SK-N-SH (cell line): ENCODE measurements at regions not wholly inside any gene's neighbourhood (a gene's known extent, or its start where the extent isn't known, plus 50 kb on each side); places are given as distances from the start of the nearest gene placed in this dataset.

Source experiments
- CTCF ChIA-PET: fragments of 300-600, 350-600 bp; formaldehyde crosslinking; extraction: SDS; loops from one replicate; lab custom pipeline; 2021; lab: Yijun Ruan, JAX
- POLR2A ChIA-PET: fragments of 350-600 bp; sonication (Branson Sonifier 250); formaldehyde crosslinking; extraction: SDS; loops from one replicate; lab custom pipeline; 2020; ENCODE audit warnings: antibody characterized with exemption, inconsistent platforms; lab: Yijun Ruan, JAX
- DNase-seq: peaks from one replicate; pipeline ENCODE4 v3.0.0; 2012
- H2AFZ ChIP-seq: fragments of 200-600 bp; sonication (generic); 2 replicates; pipeline ENCODE4 v1.8.1; 2016; ENCODE audit warnings: antibody characterized with exemption, mild to moderate bottlenecking, low read depth
- H3F3A ChIP-seq: fragments of 200-600 bp; sonication (generic); replicated peaks from 2 replicates; pipeline ENCODE3; 2016; ENCODE audit warnings: antibody characterized with exemption, mild to moderate bottlenecking; ENCODE audit not compliant: insufficient read depth
- H3K27ac ChIP-seq, 2 experiments: fragments of 200-500 bp in 1 of 2; fragments of 200-600 bp in 1 of 2; sonication (Bioruptor generic) in 1 of 2; sonication (generic), shearing (Covaris generic) in 1 of 2; 2 replicates each; pipeline versions ENCODE4 v1.5.1 to v1.6.1; 2014 to 2016; ENCODE audit warnings: low read depth in 2 of 2, inconsistent platforms in 1 of 2, low read length in 1 of 2, mild to moderate bottlenecking in 1 of 2, mixed read lengths in 1 of 2
- H3K27me3 ChIP-seq: fragments of 200-600 bp; sonication (generic), shearing (Covaris generic); 2 replicates; pipeline ENCODE4 v1.6.1; 2016; ENCODE audit warnings: mixed run types; ENCODE audit not compliant: insufficient read depth
- H3K36me3 ChIP-seq, 2 experiments: fragments of 200-500 bp in 1 of 2; fragments of 200-600 bp in 1 of 2; sonication (Bioruptor generic) in 1 of 2; sonication (generic) in 1 of 2; replicated peaks in 1 of 2; 2 replicates each; pipeline versions ENCODE3 to v1.5.1; 2014 to 2016; ENCODE audit warnings: low read length in 1 of 2, mild to moderate bottlenecking in 1 of 2; ENCODE audit not compliant: insufficient read depth in 2 of 2, control insufficient read depth in 1 of 2
- H3K4me1 ChIP-seq, 2 experiments: fragments of 200-500 bp in 1 of 2; fragments of 200-600 bp in 1 of 2; sonication (Bioruptor generic) in 1 of 2; sonication (generic), shearing (Covaris generic) in 1 of 2; 2 replicates each; pipeline versions ENCODE4 v1.5.1 to v1.6.1; 2014 to 2016; ENCODE audit warnings: low read depth in 1 of 2, low read length in 1 of 2, mixed run types in 1 of 2; ENCODE audit not compliant: insufficient read depth in 2 of 2, control insufficient read depth in 1 of 2
- H3K4me2 ChIP-seq: fragments of 200-600 bp; sonication (generic), shearing (Covaris generic); 2 replicates; pipeline ENCODE4 v1.6.1; 2017; ENCODE audit warnings: mixed run types
- H3K4me3 ChIP-seq, 2 experiments: fragments of 200-500 bp in 1 of 2; fragments of 200-600 bp in 1 of 2; sonication (Bioruptor generic) in 1 of 2; sonication (generic), shearing (Covaris generic) in 1 of 2; 2 replicates each; pipeline versions ENCODE4 v1.5.1 to v1.8.1; 2014 to 2016; ENCODE audit warnings: low read depth in 2 of 2, inconsistent platforms in 1 of 2, low read length in 1 of 2, mild to moderate bottlenecking in 1 of 2, mixed read lengths in 1 of 2, moderate library complexity in 1 of 2
- H3K79me2 ChIP-seq: fragments of 200-600 bp; sonication (generic); 2 replicates; pipeline ENCODE4 v1.8.1; 2017; ENCODE audit warnings: mild to moderate bottlenecking; ENCODE audit not compliant: insufficient read depth
- H3K9ac ChIP-seq: fragments of 200-600 bp; sonication (generic); 2 replicates; pipeline ENCODE4 v1.6.1; 2017; ENCODE audit warnings: mixed run types
- H3K9me2 ChIP-seq: fragments of 200-600 bp; sonication (generic); 2 replicates; pipeline ENCODE4 v1.6.1; 2017; ENCODE audit warnings: mixed run types
- H3K9me3 ChIP-seq: fragments of 200-600 bp; sonication (generic); 2 replicates; pipeline ENCODE4 v1.6.1; 2017; ENCODE audit warnings: mixed run types, mild to moderate bottlenecking, moderate library complexity
- H4K20me1 ChIP-seq: fragments of 200-600 bp; sonication (generic); 2 replicates; pipeline ENCODE4 v1.6.1; 2017; ENCODE audit warnings: mild to moderate bottlenecking, mixed run types; ENCODE audit not compliant: insufficient read depth
- CHD2 ChIP-seq: fragments of 150-350 bp; IDR thresholded peaks from 2 replicates; pipeline ENCODE4 v1.6.1; 2018; ENCODE audit warnings: low read length; ENCODE audit not compliant: partially characterized antibody
- CTCF ChIP-seq: fragments of 200-600 bp; sonication (generic); IDR thresholded peaks from 2 replicates; pipeline ENCODE4 v1.6.1; 2017; ENCODE audit warnings: antibody characterized with exemption, mild to moderate bottlenecking, moderate library complexity
- EZH2phosphoT487 ChIP-seq: fragments of 200-600 bp; sonication (generic); IDR thresholded peaks from 2 replicates; pipeline ENCODE4 v1.6.1; 2017; ENCODE audit warnings: low read depth, mixed run types, mild to moderate bottlenecking, antibody characterized with exemption, moderate library complexity, borderline replicate concordance
- GABPA ChIP-seq: IDR thresholded peaks from 2 replicates; pipeline ENCODE4 v1.4.0; 2012; ENCODE audit warnings: low read depth, mild to moderate bottlenecking
- IRF3 ChIP-seq: fragments of 150-350 bp; IDR thresholded peaks from 2 replicates; pipeline ENCODE4 v1.6.1; 2016; ENCODE audit warnings: mild to moderate bottlenecking, low read depth, low read length
- JUND ChIP-seq: IDR thresholded peaks from 2 replicates; pipeline ENCODE4 v1.4.0; 2012
- MAX ChIP-seq: IDR thresholded peaks from 2 replicates; pipeline ENCODE4 v1.4.0; 2012; ENCODE audit warnings: low read depth
- MEF2A ChIP-seq: IDR thresholded peaks from 2 replicates; pipeline ENCODE4 v1.4.0; 2012; ENCODE audit warnings: low read depth, borderline replicate concordance
- MXI1 ChIP-seq: IDR thresholded peaks from 2 replicates; pipeline ENCODE4 v1.6.1; 2012; ENCODE audit warnings: mild to moderate bottlenecking, low read depth, low read length, improper control_type of control experiment
- NFIC ChIP-seq: IDR thresholded peaks from 2 replicates; pipeline ENCODE4 v1.4.0; 2012; ENCODE audit warnings: borderline replicate concordance
- NRF1 ChIP-seq: IDR thresholded peaks from 2 replicates; pipeline ENCODE4 v1.6.1; 2012; ENCODE audit warnings: low read depth, mild to moderate bottlenecking, low read length
- POLR2AphosphoS5 ChIP-seq: IDR thresholded peaks from 2 replicates; pipeline ENCODE4 v1.6.1; 2012; ENCODE audit warnings: low read depth, low read length
- SIN3A ChIP-seq: IDR thresholded peaks from 2 replicates; pipeline ENCODE4 v1.6.1; 2012; ENCODE audit warnings: low read depth, mild to moderate bottlenecking, low read length, moderate library complexity, borderline replicate concordance
- SMC3 ChIP-seq: IDR thresholded peaks from 2 replicates; pipeline ENCODE4 v1.6.1; 2012; ENCODE audit warnings: low read depth, low read length, improper control_type of control experiment
- TCF12 ChIP-seq: IDR thresholded peaks from 2 replicates; pipeline ENCODE4 v1.4.0; 2012
- USF1 ChIP-seq: IDR thresholded peaks from 2 replicates; pipeline ENCODE4 v1.4.0; 2012; ENCODE audit warnings: low read depth, borderline replicate concordance
- USF2 ChIP-seq: fragments of 150-350 bp; IDR thresholded peaks from 2 replicates; pipeline ENCODE4 v1.6.1; 2017; ENCODE audit warnings: antibody characterized with exemption, low read length, low read depth, borderline replicate concordance
- ZBTB33 ChIP-seq: IDR thresholded peaks from 2 replicates; pipeline ENCODE4 v1.4.0; 2012; ENCODE audit warnings: low read depth, borderline replicate concordance
- WGBS: methylation state at CpG from one replicate; pipeline ENCODE4 v1.1.6; 2017; ENCODE audit warnings: low lambda C conversion rate; 5-methylcytosine and 5-hydroxymethylcytosine counted together

GRCh38 chr12:91289072-91289471 is 106.5 kb upstream of the DCN start (continued):
- TF ChIP-seq ZBTB33: no peak
- TF ChIP-seq JUND: no peak

- ChIA-PET POLR2A (no interaction called here), CTCF (interaction anchor here (2.3 kb wide), 1 partner anchor 13 kb away, joined by 7 read pairs; no protein-coding TSS in a partner anchor)
- Histone ChIP-seq H3K4me2 (no peak overlapping the region), H3K9me2 (0 out of 2 replicates have a peak, but pooled peaks cover 2% of the 10 kb centered on the region), H3K27me3 (no peaks in the 10 kb centered on the region), H3K36me3 (no peaks in the 10 kb centered on the region), H2AFZ (no peak overlapping the region)
- 48% methylated on average over 3 of the region's 3 CpGs for WGBS
- TF ChIP-seq POLR2AphosphoS5: no peak
- TF ChIP-seq CHD2: no peak
- TF ChIP-seq USF2: no peak
- TF ChIP-seq MXI1: no peak
- TF ChIP-seq GABPA: no peak
- TF ChIP-seq NRF1: no peak
- TF ChIP-seq EZH2phosphoT487: no peak
- no peak for TF ChIP-seq JUND
- TF ChIP-seq MAX: no peak
- TF ChIP-seq MEF2A: no peak
- TF ChIP-seq USF1: no peak
- no peak for TF ChIP-seq NFIC
- TF ChIP-seq CTCF: no peak
- no peak for TF ChIP-seq TCF12
- no peak for TF ChIP-seq SMC3
- no peak for TF ChIP-seq IRF3
- TF ChIP-seq ZBTB33: no peak
- no peak for TF ChIP-seq SIN3A
- TF ChIP-seq, all 33 proteins: peak for 0
- Histone ChIP-seq H4K20me1 (no peaks in the 10 kb centered on the region), H3K9ac (no peak overlapping the region), H3F3A (no peaks in the 10 kb centered on the region), H3K4me1 (no peaks in the 10 kb centered on the region; a peak in 1 of 4 replicates), H3K4me3 (no peak overlapping the region), H3K79me2 (no peaks in the 10 kb centered on the region), H3K9me3 (no peaks in the 10 kb centered on the region), H3K27ac (no peak overlapping the region)
- no peak for DNase-seq
These were observed 105.1 kb upstream of the DCN start for GRCh38 chr12:91287753-91288152.
